H1 (cell line): ENCODE measurements at regions not wholly inside any gene's neighbourhood (a gene's known extent, or its start where the extent isn't known, plus 50 kb on each side); places are given as distances from the start of the nearest gene placed in this dataset.

ENCODE experiments used
- CTCF ChIA-PET: fragments of 300-600 bp; sonication (Branson Sonifier 250); formaldehyde crosslinking; loops from one replicate; lab custom pipeline; 2021; ENCODE audit not compliant: partially characterized antibody; lab: Charles Lee
- POLR2A ChIA-PET: fragments of 300-600 bp; sonication (Branson Sonifier 250); formaldehyde crosslinking; loops from one replicate; lab custom pipeline; 2021; ENCODE audit warnings: inconsistent platforms; ENCODE audit not compliant: partially characterized antibody; lab: Charles Lee
- DNase-seq, 2 experiments: peaks; one replicate each; pipeline versions ENCODE4 v3.0.0 to v3.0.0-alpha.2; 2010 to 2022; ENCODE audit warnings: low spot score in 2 of 2, low read depth in 1 of 2, mixed read lengths in 1 of 2
- FAIRE-seq: peaks from 2 replicates; lab custom pipeline; 2011; peaks lifted over from hg19 to GRCh38; lab: Jason Lieb, UNC
- H2AFZ ChIP-seq: 2 replicates; pipeline ENCODE4 v1.8.1; 2012; ENCODE audit warnings: low read length, inconsistent platforms
- H2AK5ac ChIP-seq: 2 replicates; pipeline ENCODE4 v1.6.1; 2013; ENCODE audit warnings: low read depth, low read length
- H2BK120ac ChIP-seq: replicated peaks from 2 replicates; pipeline ENCODE3; 2013; ENCODE audit warnings: low read depth, low read length, inconsistent platforms
- H2BK12ac ChIP-seq: 2 replicates; pipeline ENCODE4 v1.6.1; 2013; ENCODE audit warnings: low read depth, low read length
- H2BK15ac ChIP-seq: 2 replicates; pipeline ENCODE4 v1.6.1; 2013; ENCODE audit warnings: low read length
- H2BK20ac ChIP-seq: 2 replicates; pipeline ENCODE4 v1.6.1; 2013; ENCODE audit warnings: low read length
- H2BK5ac ChIP-seq: 2 replicates; pipeline ENCODE4 v1.6.1; 2013; ENCODE audit warnings: low read depth, low read length
- H3K14ac ChIP-seq: 2 replicates; pipeline ENCODE4 v1.6.1; 2013; ENCODE audit warnings: inconsistent platforms; ENCODE audit not compliant: insufficient read length
- H3K18ac ChIP-seq: 2 replicates; pipeline ENCODE4 v1.6.1; 2013; ENCODE audit warnings: low read length; ENCODE audit errors: extremely low read depth
- H3K23ac ChIP-seq: 2 replicates; pipeline ENCODE4 v1.6.1; 2013; ENCODE audit warnings: inconsistent platforms; ENCODE audit not compliant: insufficient read length
- H3K23me2 ChIP-seq: 2 replicates; pipeline ENCODE4 v1.6.1; 2013; ENCODE audit warnings: low read depth, low read length
- H3K27ac ChIP-seq: 2 replicates; pipeline ENCODE4 v1.6.1; 2011; ENCODE audit warnings: low read depth, low read length, inconsistent platforms
- H3K27me3 ChIP-seq, 4 experiments: replicated peaks in 1 of 4; 1 replicate in 1 of 4; 2 replicates in 3 of 4; pipeline versions ENCODE4 v1.6.1 to v1.8.1; 2011 to 2013; ENCODE audit warnings: low read length in 3 of 4, mild to moderate bottlenecking in 3 of 4, inconsistent platforms in 2 of 4, mixed read lengths in 2 of 4, moderate library complexity in 1 of 4; ENCODE audit not compliant: control insufficient read depth in 3 of 4, insufficient read depth in 3 of 4; ENCODE audit errors: extremely low read depth in 1 of 4
- H3K36me3 ChIP-seq, 4 experiments: 2 replicates each; pipeline versions ENCODE4 v1.6.1 to v1.8.1; 2011 to 2013; ENCODE audit warnings: mild to moderate bottlenecking in 4 of 4, low read length in 3 of 4, moderate library complexity in 2 of 4, control low read depth in 1 of 4, inconsistent platforms in 1 of 4; ENCODE audit not compliant: insufficient read depth in 4 of 4, control insufficient read depth in 2 of 4
- H3K4ac ChIP-seq: replicated peaks from 2 replicates; pipeline ENCODE3; 2013; ENCODE audit warnings: low read length, low read depth, mixed read lengths, inconsistent platforms; ENCODE audit not compliant: insufficient read length
- H3K4me1 ChIP-seq, 4 experiments: replicated peaks in 1 of 4; 1 replicate in 1 of 4; 2 replicates in 3 of 4; pipeline versions ENCODE4 v1.6.1 to v1.8.1; 2011 to 2013; ENCODE audit warnings: low read length in 3 of 4, inconsistent platforms in 2 of 4, mixed read lengths in 1 of 4; ENCODE audit not compliant: insufficient read depth in 4 of 4, control insufficient read depth in 3 of 4
- H3K4me2 ChIP-seq, 2 experiments: 2 replicates each; pipeline versions ENCODE4 v1.6.1 to v1.8.1; 2011 to 2013; ENCODE audit warnings: low read depth in 2 of 2, low read length in 2 of 2, control low read depth in 1 of 2, inconsistent platforms in 1 of 2, mild to moderate bottlenecking in 1 of 2; ENCODE audit not compliant: insufficient read depth in 1 of 2
- H3K4me3 ChIP-seq, 4 experiments: fragments of 200-600, 300-600 bp in 1 of 4; sonication (generic), shearing (Covaris generic), sonication (Bioruptor Twin) in 1 of 4; 2 replicates each; pipeline versions ENCODE4 v1.5.1 to v1.8.1; 2011 to 2016; ENCODE audit warnings: low read length in 4 of 4, low read depth in 3 of 4, control low read depth in 2 of 4, inconsistent platforms in 2 of 4, mild to moderate bottlenecking in 2 of 4, mixed read lengths in 1 of 4, moderate library complexity in 1 of 4; ENCODE audit not compliant: insufficient read depth in 2 of 4; ENCODE audit errors: extremely low read depth in 1 of 4
- H3K56ac ChIP-seq: replicated peaks from 2 replicates; pipeline ENCODE3; 2013; ENCODE audit warnings: low read depth, mild to moderate bottlenecking, mixed read lengths, low read length, inconsistent platforms; ENCODE audit not compliant: insufficient read length
- H3K79me1 ChIP-seq: 2 replicates; pipeline ENCODE4 v1.6.1; 2013; ENCODE audit warnings: low read depth, low read length, control low read depth
- H3K79me2 ChIP-seq, 2 experiments: 2 replicates each; pipeline versions ENCODE4 v1.6.1 to v1.8.1; 2012 to 2013; ENCODE audit warnings: low read length in 2 of 2, mild to moderate bottlenecking in 2 of 2, inconsistent platforms in 1 of 2; ENCODE audit not compliant: insufficient read depth in 2 of 2, control insufficient read depth in 1 of 2
- H3K9ac ChIP-seq, 4 experiments: replicated peaks in 1 of 4; 1 replicate in 1 of 4; 2 replicates in 3 of 4; pipeline versions ENCODE4 v1.6.1 to v1.8.1; 2011 to 2013; ENCODE audit warnings: low read depth in 3 of 4, low read length in 3 of 4, control low read depth in 2 of 4, mild to moderate bottlenecking in 2 of 4, moderate library complexity in 2 of 4, inconsistent platforms in 1 of 4; ENCODE audit errors: extremely low read depth in 1 of 4
- H3K9me3 ChIP-seq, 2 experiments: 2 replicates each; pipeline versions ENCODE4 v1.6.1 to v1.8.1; 2012 to 2013; ENCODE audit warnings: mild to moderate bottlenecking in 2 of 2, moderate library complexity in 2 of 2, control low read depth in 1 of 2, inconsistent platforms in 1 of 2, low read depth in 1 of 2, low read length in 1 of 2, mixed read lengths in 1 of 2; ENCODE audit not compliant: insufficient read depth in 2 of 2
- H4K20me1 ChIP-seq, 2 experiments: replicated peaks in 1 of 2; 2 replicates each; pipeline versions ENCODE3 to v1.8.1; 2011 to 2013; ENCODE audit warnings: inconsistent platforms in 2 of 2, low read length in 2 of 2, mild to moderate bottlenecking in 1 of 2; ENCODE audit not compliant: insufficient read depth in 2 of 2, control insufficient read depth in 1 of 2
- H4K5ac ChIP-seq: 2 replicates; pipeline ENCODE4 v1.6.1; 2013; ENCODE audit warnings: low read length, low read depth, mixed read lengths, inconsistent platforms; ENCODE audit not compliant: insufficient read length
- H4K8ac ChIP-seq: 2 replicates; pipeline ENCODE4 v1.8.0; 2013; ENCODE audit warnings: mild to moderate bottlenecking, moderate library complexity, low read length, inconsistent platforms; ENCODE audit not compliant: insufficient read depth; ENCODE audit errors: extremely low read depth
- H4K91ac ChIP-seq: replicated peaks from 2 replicates; pipeline ENCODE3; 2013; ENCODE audit warnings: low read length, mixed read lengths, inconsistent platforms; ENCODE audit not compliant: insufficient read length
- CREB1 ChIP-seq: IDR thresholded peaks from 2 replicates; pipeline ENCODE4 v1.6.1; 2012; ENCODE audit warnings: inconsistent platforms
- HDAC2 ChIP-seq, 2 experiments: fragments of 300-600 bp in 1 of 2; sonication (generic) in 1 of 2; IDR thresholded peaks; 2 replicates each; pipeline ENCODE4 v1.6.1; 2011 to 2012; ENCODE audit warnings: low read depth in 2 of 2, low read length in 2 of 2, mild to moderate bottlenecking in 2 of 2, moderate library complexity in 2 of 2, borderline replicate concordance in 1 of 2, inconsistent platforms in 1 of 2
- KDM1A ChIP-seq: fragments of 200-600, 300-600 bp; sonication (generic); IDR thresholded peaks from 2 replicates; pipeline ENCODE4 v1.7.1; 2016; ENCODE audit warnings: mild to moderate bottlenecking, low read length, borderline replicate concordance
- KDM5A ChIP-seq: fragments of 200-600 bp; IDR thresholded peaks from 2 replicates; pipeline ENCODE4 v1.7.1; 2012; ENCODE audit warnings: mild to moderate bottlenecking, low read length, inconsistent platforms, mixed read lengths
- NRF1 ChIP-seq: IDR thresholded peaks from 2 replicates; pipeline ENCODE4 v1.6.1; 2011; ENCODE audit warnings: mild to moderate bottlenecking, low read depth, low read length, improper control_type of control experiment
- POU5F1 ChIP-seq: IDR thresholded peaks from 2 replicates; pipeline ENCODE4 v1.6.1; 2011; ENCODE audit warnings: low read depth, mild to moderate bottlenecking, low read length, moderate library complexity
- RXRA ChIP-seq: IDR thresholded peaks from 2 replicates; pipeline ENCODE4 v1.6.1; 2011; ENCODE audit warnings: low read depth, mild to moderate bottlenecking, low read length, moderate library complexity; ENCODE audit not compliant: insufficient read depth
- SIX5 ChIP-seq: IDR thresholded peaks from 2 replicates; pipeline ENCODE4 v1.6.1; 2011; ENCODE audit warnings: mild to moderate bottlenecking, low read depth, low read length
- SP2 ChIP-seq: IDR thresholded peaks from 2 replicates; pipeline ENCODE4 v1.6.1; 2012; ENCODE audit warnings: mild to moderate bottlenecking, low read length, inconsistent platforms
- TBP ChIP-seq: IDR thresholded peaks from 2 replicates; pipeline ENCODE4 v1.6.1; 2011; ENCODE audit warnings: low read depth, low read length, improper control_type of control experiment
- ZNF274 ChIP-seq: IDR thresholded peaks from 2 replicates; pipeline ENCODE4 v1.7.0; 2012; ENCODE audit warnings: low read length, borderline replicate concordance; ENCODE audit errors: extremely low read depth
- whole genome bisulfite sequencing, 2 experiments: shearing (Covaris generic) in 1 of 2; methylation state at CpG; one replicate each; pipeline versions ENCODE4 v1.1.6 to v1.1.7; 2013 to 2015; ENCODE audit warnings: low lambda C conversion rate in 2 of 2, mixed read lengths in 2 of 2, inconsistent platforms in 1 of 2, low coverage in 1 of 2, missing lambda C conversion rate in 1 of 2; ENCODE audit not compliant: insufficient replicate concordance in 2 of 2, insufficient coverage in 1 of 2, insufficient read length in 1 of 2; ENCODE audit errors: extremely low coverage in 1 of 2, missing lambda C conversion rate in 1 of 2; 5-methylcytosine and 5-hydroxymethylcytosine counted together
- TF ChIP-seq, protein P1 (sequence below): IDR thresholded peaks from 2 replicates; pipeline ENCODE4 v1.6.1; 2012; ENCODE audit warnings: inconsistent platforms
- TF ChIP-seq, protein P2 (sequence below): IDR thresholded peaks from 2 replicates; pipeline ENCODE4 v1.6.1; 2011; ENCODE audit warnings: low read length, improper control_type of control experiment
- TF ChIP-seq, protein P3 (sequence below): IDR thresholded peaks from 2 replicates; pipeline ENCODE4 v1.6.1; 2012; ENCODE audit warnings: inconsistent platforms

DNA sequence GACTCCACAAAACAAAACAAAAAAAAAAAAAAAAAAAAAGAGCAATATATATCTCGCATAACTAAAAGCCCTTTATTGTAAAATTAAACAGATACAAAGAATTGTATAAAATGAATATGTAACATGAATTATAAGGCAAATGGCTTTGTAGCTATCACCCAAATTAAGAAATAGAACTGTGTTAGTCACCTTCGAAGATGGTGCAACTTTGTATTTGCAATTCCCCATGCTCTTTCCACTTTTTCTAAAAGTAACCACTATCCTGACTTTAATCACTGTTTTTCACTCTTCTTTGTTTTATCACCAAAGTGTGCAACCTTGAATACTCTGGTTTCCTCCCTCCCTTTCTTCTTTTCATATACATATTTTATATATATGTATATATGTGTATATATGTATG, 57.1 kb upstream of the HTR2A start:
- Histone ChIP-seq H3K4me3 (no peak overlapping the region), H3K9ac (no peak overlapping the region), H3K9me3 (no peaks in the 10 kb centered on the region), H3K4ac (no peak overlapping the region), H2AFZ (no peak overlapping the region), H2BK15ac (no peak overlapping the region), H3K27me3 (no peaks in the 10 kb centered on the region), H3K18ac (no peak overlapping the region), H2AK5ac (no peak overlapping the region), H2BK5ac (no peak overlapping the region), H3K56ac (no peak overlapping the region), H2BK12ac (no peak overlapping the region), H4K91ac (no peak overlapping the region), H4K20me1 (no peaks in the 10 kb centered on the region), H2BK120ac (no peak overlapping the region), H3K4me2 (no peak overlapping the region), H3K14ac (no peak overlapping the region), H3K4me1 (no peaks in the 10 kb centered on the region), H3K79me2 (no peaks in the 10 kb centered on the region), H3K36me3 (no peaks in the 10 kb centered on the region), H3K23ac (no peak overlapping the region), H3K79me1 (no peaks in the 10 kb centered on the region), H3K27ac (no peak overlapping the region), H3K23me2 (no peaks in the 10 kb centered on the region), H4K5ac (no peak overlapping the region), H4K8ac (no peak overlapping the region), H2BK20ac (no peak overlapping the region)
- DNase-seq, result no peak
- CTCF ChIA-PET, result interaction anchor here (1.9 kb wide), 1 partner anchor 8 kb away, joined by 8 read pairs; no protein-coding TSS in a partner anchor
- WGBS, 2 experiments, result 100% methylated on average over 2 of the region's 2 CpGs; no CpG with 5 or more reads in 1 of the 2 experiments
- no peak for FAIRE-seq
- POLR2A ChIA-PET, result no interaction called here
- TF ChIP-seq SIX5 (no peak), POU5F1 (no peak), RXRA (no peak), NRF1 (no peak), ZNF274 (no peak), CREB1 (no peak), SP2 (no peak), KDM1A (no peak), KDM5A (no peak), HDAC2 (IDR thresholded peaks at IDR 0.05; ENCODE audit: borderline replicate concordance in 1 of 2, low read depth in 2 of 2, low read length in 2 of 2) (no peak), TBP (no peak)
- TF ChIP-seq, protein P1, sequence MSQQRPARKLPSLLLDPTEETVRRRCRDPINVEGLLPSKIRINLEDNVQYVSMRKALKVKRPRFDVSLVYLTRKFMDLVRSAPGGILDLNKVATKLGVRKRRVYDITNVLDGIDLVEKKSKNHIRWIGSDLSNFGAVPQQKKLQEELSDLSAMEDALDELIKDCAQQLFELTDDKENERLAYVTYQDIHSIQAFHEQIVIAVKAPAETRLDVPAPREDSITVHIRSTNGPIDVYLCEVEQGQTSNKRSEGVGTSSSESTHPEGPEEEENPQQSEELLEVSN, result no peak
- TF ChIP-seq, protein P2, sequence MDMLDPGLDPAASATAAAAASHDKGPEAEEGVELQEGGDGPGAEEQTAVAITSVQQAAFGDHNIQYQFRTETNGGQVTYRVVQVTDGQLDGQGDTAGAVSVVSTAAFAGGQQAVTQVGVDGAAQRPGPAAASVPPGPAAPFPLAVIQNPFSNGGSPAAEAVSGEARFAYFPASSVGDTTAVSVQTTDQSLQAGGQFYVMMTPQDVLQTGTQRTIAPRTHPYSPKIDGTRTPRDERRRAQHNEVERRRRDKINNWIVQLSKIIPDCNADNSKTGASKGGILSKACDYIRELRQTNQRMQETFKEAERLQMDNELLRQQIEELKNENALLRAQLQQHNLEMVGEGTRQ, result no peak
- TF ChIP-seq, protein P3, sequence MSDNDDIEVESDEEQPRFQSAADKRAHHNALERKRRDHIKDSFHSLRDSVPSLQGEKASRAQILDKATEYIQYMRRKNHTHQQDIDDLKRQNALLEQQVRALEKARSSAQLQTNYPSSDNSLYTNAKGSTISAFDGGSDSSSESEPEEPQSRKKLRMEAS, result no peak
